GM19468 (cell line): ENCODE measurements at regions not wholly inside any gene's neighbourhood (a gene's known extent, or its start where the extent isn't known, plus 50 kb on each side); places are given as distances from the start of the nearest gene placed in this dataset.
"Not testable (repeated sequence)": the region's sequence is repeated elsewhere in the genome, so short reads cannot be mapped to it uniquely, and the experiment has no call there.

Experiments
- ATAC-seq: cut with Tn5 transposase; IDR thresholded peaks from one replicate; pipeline ENCODE4 v1.9.1; 2021; ENCODE audit warnings: mild to moderate bottlenecking, moderate library complexity, moderate number of reproducible peaks; ENCODE audit not compliant: unreplicated experiment; ENCODE audit errors: extremely low read depth

DNA sequence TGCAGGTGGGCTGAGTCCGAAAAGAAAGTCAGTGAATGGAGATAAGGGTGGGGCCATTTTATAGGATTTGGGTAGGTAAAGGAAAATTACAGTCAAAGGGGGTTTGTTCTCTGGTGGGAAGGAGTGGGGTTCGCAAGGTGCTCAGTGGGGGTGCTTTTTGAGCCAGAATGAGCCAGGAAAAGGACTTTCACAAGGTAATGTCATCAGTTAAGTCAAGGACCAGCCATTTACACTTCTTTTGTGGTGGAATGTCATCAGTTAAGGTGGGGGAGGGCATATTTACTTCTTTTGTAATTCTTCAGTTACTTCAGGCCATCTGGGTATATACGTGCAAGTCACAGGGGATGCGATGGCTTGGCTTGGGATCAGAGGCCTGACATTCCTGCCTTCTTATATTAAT lies 705.5 kb upstream of the NEGR1 start:
- not testable (repeated sequence) for ATAC-seq

DNA sequence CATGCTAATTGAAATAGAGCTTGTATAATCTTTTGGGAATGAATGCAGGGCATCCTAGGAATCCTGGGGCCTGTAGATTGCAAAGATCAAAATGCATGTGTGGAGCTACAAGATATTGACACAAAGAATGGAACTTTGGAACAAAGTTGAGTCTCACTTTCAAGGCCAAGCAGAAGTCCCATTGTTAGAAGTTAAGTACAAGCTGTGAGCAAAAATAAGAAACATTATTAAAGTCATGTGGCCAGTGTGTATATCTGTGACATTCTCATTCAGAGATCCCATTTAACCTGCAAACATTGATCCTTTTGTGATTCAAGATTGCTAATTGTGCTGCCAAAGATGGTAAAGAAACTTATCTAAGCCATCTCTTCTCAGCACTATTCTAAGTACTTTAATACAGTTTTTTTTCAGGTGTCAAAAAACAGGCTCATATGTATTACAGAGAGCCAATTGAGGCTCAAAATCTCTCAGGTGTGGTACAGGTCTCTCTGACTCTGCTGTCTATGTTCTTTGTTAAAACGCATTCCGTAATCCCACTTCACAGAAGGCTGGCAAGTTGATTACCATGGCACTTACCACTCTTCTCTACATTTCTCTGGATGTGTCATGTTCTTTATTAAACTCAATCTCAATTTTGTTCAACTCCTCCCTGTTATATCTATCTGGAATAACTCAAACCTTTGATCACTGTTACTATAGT lies 704.4 kb upstream of the NEGR1 start:
- no peak for ATAC-seq

DNA sequence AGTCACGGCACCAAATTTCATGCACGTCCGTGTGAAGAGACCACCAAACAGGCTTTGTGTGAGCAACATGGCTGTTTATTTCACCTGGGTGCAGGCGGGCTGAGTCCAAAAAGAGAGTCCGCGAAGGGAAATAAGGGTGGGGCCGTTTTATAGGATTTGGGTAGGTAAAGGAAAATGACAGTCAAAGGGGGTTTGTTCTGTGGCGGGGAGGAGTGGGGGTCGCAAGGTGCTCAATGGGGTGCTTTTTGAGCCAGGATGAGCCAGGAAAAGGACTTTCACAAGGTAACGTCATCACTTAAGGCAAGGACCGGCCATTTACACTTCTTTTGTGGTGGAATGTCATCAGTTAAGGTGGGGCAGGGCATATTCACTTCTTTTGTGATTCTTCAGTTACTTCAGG lies 702.7 kb upstream of the NEGR1 start:
- not testable (repeated sequence) for ATAC-seq

DNA sequence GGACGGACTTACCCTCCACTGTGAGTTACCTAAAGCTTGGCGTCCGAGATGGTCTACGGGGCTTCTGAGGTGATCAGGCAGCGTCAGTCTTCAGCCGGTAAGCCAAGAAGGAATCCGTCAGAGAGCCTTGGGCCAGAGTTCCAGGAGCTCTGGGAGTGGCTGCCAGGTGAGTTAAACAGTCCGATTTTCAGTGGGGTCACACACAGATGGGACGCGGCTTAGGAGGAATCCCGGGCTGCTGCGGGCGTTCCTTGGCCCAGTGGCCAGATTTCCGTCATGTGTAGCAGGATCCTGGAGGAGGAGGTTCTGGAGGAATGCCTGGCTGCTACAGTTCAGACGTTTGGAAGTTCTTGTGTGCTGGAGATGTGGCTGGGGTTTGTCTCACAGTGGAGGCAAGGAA lies 700.7 kb upstream of the NEGR1 start:
- not testable (repeated sequence) for ATAC-seq

DNA sequence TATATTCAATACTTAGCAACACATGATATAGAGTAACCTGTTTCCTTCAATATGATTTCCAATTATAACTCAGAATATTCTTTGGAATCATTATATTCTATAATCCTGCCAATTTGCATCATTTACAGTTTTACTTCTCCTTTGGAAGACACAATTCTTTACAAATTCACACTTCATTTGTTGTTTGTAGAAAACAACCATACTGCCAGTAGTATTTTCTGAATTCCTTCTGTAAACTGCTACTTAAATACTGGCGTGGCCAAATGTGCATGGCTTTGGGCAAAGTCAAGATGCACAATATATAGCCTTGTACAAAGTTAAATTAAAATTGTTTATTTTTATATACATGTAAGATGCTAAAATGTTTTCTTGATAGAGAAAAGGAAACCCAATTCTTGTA lies 687.1 kb upstream of the NEGR1 start:
- ATAC-seq, result no peak

DNA sequence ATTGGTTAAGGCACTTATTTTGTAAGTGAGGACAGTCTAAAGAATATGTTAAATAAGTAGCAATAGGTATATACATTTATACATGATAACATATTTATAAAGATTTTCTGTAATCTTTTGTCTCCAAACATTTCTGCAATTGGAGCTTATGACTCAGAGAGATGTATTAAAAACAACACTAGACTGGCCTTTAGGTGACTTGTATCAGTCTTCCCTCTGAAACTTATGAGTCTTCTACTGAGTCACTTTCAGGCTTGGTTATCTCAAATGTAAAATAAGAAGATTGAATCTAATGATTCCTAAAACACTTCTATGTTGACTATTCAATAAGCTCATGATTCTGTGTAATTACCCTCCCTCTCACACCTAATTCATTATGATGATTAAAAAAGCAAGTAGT lies 672.6 kb upstream of the NEGR1 start:
- no peak for ATAC-seq

DNA sequence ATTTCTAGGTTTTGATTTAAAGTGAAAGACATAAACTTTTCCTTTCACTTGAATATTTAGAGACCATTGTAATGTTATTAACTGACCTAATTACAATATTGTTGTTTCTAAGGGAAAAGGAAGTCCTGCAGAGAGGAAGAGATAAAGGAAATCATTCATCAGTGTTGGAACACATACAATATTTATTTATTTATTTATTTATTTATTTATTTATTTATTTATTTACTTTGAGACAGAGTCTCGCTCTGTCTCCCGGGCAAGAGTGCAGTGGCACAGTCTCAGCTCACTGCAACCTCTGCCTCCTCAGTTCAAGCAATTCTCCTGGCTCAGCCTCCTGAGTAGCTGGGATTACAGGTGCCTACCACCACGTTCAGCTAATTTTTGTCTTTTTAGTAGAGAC lies 668.6 kb upstream of the NEGR1 start:
- ATAC-seq, result not testable (repeated sequence)

DNA sequence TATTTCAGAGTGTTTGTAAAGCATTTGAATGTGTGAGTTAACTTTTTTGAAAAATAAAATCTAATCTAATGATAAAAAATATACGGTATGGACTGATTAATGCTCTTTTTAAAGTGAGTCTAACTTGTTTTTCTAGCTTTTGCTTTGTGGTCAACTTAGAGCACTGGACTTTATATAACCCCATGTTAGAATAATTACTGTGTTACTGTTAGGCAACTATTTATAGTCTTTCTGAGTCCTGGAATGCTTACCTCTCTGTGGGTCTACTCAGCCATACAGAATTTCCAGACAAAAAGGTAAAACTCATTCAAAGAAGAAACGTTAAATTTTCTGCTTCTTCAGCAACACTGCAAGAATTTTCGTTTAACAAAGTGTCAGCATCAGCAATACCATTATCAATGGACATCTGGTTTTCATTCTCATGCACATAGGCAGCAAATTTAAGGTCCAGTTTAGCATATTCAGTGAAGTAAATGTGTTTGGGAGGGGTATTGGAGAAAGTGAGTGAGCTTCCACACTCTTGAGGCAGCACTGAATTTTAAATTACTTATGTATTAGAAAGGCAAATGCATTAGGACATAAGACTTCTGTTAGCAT lies 664.7 kb upstream of the NEGR1 start:
- ATAC-seq, result no peak

DNA sequence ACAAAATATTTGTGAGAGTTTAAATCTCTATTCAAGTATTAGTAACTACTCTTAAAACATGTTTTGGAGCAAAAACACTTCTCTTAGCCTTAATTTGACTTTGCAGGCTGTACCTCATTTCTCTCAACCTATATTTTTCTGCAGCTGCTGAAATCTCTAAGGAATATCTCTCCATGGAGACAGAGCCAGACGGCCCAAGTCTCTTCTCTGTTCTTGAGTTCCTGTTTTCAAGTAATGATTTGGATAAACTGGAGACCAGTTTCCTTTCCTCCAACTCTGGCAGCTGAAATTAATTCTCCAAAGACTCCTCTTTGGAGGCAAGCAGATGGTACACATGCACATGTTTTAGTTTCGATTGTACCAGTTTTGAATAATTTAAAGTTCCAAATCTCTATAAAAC lies 659.7 kb upstream of the NEGR1 start:
- no peak for ATAC-seq

DNA sequence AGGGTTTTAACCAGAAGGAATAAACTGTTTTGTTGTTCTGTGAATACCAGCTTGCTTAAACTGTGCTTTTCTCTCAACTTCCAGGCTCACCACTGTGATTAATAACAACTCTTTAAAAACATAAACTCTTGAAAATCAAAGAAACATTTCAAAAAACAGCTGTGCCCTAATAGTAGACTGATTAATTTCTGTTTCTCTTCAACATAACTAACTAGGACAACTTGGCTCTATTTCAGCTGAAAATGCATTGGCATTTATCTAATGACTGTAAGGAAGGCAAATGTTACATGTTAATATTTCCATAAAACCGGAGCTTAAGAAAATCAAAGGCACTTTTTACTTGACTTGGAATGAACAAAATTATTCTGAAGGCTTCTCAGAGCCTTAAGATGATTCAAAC lies 656.1 kb upstream of the NEGR1 start:
- ATAC-seq, result no peak

DNA sequence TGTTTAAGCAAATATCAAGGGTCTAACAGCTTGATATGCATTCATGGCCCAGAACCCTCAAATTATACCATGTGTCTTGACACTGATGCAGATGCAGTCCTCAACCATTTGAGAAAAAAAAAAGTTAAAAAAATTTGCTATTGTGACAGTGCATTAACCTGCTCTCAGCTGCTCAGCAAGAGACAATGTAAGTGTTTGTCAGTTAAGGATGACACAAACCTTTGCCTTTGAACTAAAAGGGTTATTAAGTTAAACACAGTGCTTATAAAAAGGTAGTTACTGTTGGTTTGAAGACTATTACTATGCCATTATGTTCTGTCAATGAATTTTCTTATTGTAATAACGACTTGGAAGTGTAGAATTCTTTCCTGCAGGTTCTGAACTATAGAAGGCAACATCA lies 655.6 kb upstream of the NEGR1 start:
- no peak for ATAC-seq

DNA sequence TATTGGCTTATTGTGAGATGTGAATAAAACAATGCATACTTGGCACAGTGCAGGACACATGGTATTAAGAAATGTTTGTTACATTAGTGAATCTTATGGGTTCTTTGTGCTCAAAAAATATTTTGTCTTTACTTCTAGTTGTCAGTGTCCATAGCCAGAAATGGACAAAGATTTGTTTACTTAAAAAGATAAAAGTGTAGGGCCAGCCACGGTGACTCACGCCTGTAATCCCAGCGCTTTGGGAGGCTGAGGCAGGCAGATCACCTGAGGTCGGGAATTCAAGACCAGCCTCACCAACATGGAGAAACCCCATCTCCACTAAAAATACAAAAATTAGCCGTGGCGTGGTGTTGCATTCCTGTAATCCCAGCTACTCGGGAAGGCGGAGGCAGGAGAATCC lies 654.6 kb upstream of the NEGR1 start:
- no peak for ATAC-seq

DNA sequence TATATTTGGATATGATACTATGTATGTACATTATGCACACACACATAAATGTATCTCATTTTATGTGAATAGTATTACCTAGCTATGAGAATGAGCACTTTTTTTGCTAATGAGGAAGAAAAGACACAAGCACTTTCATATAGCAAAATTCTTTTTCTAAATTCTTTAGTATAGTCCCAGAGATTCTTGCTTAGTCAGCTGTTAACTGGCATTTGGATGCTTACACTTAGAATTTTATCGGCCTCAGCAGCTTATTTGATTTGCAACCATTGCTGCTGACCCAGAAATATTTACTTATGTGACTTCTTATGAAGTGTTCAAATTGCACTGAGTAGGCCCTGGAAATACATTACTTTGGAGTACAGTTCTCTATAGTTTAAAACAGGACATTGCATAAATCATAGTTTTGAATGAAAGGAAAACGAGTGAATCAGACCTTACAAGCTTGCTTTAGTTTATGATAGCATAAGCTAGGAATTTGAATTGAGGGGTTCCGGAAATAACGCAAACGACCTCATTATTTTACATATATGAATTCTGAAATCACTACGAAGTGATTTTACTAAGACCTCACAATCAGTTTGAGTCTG lies 653.9 kb upstream of the NEGR1 start:
- ATAC-seq, result no peak

DNA sequence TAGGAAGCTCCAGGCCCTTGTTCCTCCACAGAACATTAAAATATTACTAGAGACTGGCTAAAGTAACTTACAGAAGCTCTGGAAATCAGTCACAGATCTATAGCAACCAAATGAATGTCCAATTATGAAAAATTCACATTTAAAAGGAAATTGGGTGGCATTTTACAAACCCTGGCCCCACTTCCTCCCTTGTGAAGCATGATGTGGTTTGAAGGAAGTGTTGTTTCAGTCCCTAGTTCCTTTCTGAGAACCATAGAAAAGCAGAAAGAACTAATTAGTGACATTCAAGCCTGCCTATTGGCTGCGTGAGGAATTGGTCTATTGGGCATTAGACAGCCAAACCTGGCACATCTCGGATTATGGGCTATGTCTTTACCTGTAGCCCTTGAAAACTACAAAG lies 649.7 kb upstream of the NEGR1 start:
- no peak for ATAC-seq

DNA sequence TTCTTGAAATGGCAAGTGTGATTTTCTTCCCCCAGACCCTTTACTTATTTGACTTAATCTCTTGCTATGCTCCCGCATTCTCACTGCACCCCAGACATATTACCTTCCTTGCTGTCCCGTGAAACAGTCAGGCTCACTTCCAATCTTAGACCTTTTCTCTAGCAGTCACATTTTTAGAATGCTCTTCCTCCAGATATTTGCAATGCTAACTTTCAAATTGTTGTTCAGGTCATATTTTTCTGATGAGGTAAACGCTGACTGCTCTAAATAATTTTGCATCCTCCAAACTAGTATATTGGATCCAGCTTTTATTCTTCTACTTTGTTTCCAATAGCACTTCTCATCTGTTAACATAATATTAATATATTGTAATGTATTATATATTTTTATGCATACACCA lies 648.2 kb upstream of the NEGR1 start:
- ATAC-seq, result no peak

DNA sequence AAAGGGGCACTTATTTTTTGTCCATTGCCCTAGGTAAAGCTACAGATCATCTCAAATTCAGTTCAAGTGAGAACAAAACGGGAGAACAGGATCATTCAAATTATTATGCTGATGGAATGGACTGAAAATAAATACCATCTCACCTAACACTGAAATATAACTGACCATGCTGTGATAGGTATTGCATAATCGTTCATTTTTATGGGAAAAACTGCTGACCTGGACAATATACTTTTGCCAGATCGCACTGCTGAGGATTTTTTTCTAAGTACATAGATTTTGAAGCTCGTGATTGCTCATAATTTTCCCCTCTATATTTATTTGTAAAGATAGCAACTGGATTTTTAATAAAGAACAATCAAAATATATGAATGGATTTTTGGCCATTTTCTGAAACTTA lies 636.6 kb upstream of the NEGR1 start:
- ATAC-seq, result no peak

DNA sequence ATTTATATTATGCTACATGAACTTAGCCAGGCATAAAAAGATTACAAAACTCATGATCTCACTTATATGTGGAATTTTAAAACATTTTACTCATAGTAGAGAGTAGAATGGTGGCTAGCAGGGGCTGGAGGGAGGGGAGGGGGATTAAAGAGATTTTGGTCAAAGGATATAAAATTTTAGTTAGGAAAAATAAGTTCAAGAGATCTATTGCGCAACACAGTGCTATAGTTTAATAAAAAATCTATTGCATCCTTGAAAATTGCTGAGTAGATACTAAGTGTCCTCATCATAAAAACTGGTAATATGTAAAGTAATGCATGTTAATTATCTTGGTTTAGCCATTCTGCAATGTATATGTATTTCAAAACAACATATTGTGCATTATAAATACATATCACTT lies 635.6 kb upstream of the NEGR1 start:
- ATAC-seq, result no peak

DNA sequence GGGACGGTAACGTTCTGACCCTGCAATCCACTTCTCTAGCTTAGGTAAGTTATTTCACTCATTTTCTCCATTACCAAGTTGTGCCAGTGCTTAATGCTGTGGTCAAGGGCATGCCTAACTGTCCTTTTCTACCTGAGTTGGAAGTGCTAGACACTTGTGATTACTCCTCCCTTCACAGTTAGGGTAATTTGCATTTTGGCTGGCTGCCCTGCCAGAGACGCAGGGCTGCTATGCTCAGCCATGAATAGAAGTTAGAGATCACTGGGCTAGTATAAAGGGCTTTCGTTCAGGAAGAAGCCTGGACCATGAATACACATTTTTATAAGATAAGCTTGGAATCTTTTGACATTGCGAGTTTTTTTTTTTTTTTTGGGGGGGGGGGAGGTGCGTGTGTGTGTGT lies 633.2 kb upstream of the NEGR1 start:
- ATAC-seq, result no peak

DNA sequence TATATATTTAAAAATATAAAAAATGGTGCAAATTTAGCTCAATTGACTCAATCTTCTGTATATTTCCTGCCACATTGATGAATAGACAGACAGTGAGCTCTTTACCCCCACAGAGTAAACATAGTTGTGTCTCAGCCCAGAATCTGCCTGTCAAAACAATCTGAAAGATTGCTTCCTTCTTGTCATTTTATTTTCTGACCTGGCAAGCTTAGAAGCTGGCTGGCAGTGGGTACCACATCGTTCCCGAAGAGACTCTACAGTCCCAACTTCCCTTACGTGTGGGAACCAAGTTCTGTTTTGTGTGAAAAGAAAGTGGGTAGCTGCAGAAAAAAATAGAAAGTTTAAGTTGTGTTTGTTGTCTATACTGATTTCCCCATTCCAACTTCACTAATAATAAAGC lies 629.3 kb upstream of the NEGR1 start:
- ATAC-seq, result no peak

DNA sequence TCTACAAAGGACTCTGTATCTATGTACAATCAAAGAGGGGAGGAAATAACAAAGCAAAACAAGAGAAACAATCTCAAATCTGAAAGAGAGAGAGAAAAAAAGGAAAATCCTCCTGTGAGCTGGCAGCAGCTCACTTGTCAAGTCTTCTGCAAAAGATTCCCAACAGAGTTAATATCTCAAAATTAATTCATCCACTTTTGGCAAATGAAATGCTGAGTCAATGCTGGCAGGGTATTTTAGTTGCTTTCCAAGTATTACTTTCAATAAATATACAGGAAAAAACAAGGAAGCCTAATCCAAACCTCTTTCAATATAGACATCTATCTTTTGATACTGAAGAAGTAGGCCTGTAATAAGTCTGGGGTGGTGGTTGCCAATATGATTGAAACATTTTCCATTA lies 613.9 kb upstream of the NEGR1 start:
- ATAC-seq, result no peak

DNA sequence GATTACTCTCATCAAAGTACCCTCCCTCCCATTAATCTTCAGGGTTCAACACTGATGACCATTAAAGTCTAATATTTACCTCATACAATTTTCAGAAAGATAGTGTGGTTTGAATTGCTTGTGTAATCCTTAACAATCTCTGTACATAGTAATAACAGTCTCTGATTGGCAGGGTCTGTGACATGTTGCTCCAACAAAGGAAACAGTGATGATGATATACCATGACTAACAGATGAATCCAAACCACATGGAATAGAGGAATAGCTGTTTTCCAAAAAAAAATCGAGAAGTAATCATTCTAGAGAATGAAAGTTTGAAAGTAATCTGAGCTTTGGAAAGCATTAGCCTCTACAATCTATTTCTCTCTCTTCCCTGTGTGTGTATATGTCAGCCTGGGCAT lies 610.1 kb upstream of the NEGR1 start:
- no peak for ATAC-seq

DNA sequence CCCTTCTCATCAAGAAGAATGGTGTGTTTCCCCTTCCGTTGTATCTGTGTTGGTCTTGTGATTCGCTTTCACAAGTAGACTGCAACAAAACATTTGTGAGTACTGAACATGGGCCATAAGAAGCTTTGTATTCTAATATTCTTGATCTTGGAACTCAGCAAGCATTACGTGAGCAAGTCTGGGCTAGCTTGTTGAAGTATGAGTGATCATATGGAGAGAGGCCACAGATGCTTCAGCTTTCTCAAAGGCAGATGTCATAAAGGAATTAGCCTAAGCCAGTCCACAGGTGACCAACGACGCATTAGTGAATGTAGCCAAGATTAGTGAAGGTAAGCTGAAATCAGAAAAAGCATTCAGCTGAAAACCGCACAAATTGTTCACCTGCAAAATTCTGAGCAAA lies 609.6 kb upstream of the NEGR1 start:
- ATAC-seq, result no peak
